HEK293 (cell line): ENCODE measurements at regions not wholly inside any gene's neighbourhood (a gene's known extent, or its start where the extent isn't known, plus 50 kb on each side); places are given as distances from the start of the nearest gene placed in this dataset.

Experiments used
- CTCF ChIA-PET: fragments of 350-600 bp; formaldehyde crosslinking; extraction: SDS; loops from one replicate; lab custom pipeline; 2021; ENCODE audit warnings: antibody characterized with exemption; lab: Yijun Ruan, JAX
- POLR2A ChIA-PET: fragments of 300-600 bp; formaldehyde crosslinking; extraction: SDS; loops from one replicate; lab custom pipeline; 2020; ENCODE audit warnings: antibody characterized with exemption, inconsistent platforms; lab: Yijun Ruan, JAX
- H3K27ac ChIP-seq: fragments of 200-500 bp; sonication (Bioruptor generic); 2 replicates; pipeline ENCODE4 v1.5.1; 2014; ENCODE audit warnings: low read depth, low read length, control low read depth, inconsistent platforms; ENCODE audit errors: extremely low read depth
- H3K36me3 ChIP-seq, 2 experiments: fragments of 200-500 bp in 1 of 2; sonication (Bioruptor generic) in 1 of 2; 1 replicate in 1 of 2; 2 replicates in 1 of 2; pipeline ENCODE4 v1.5.1; 2014 to 2017; ENCODE audit warnings: inconsistent platforms in 2 of 2, low read length in 2 of 2; ENCODE audit not compliant: control insufficient read depth in 2 of 2, insufficient read depth in 1 of 2
- H3K4me1 ChIP-seq: fragments of 200-500 bp; sonication (Bioruptor generic); 2 replicates; pipeline ENCODE4 v1.5.1; 2014; ENCODE audit warnings: mild to moderate bottlenecking, low read length, inconsistent platforms; ENCODE audit not compliant: control insufficient read depth, insufficient read depth
- H3K4me3 ChIP-seq: 2 replicates; pipeline ENCODE4 v1.5.1; 2011; ENCODE audit warnings: low read depth, mild to moderate bottlenecking, control low read depth, low read length, moderate library complexity
- H3K9me3 ChIP-seq: fragments of 200-500 bp; sonication (Bioruptor generic); 2 replicates; pipeline ENCODE4 v1.5.1; 2014; ENCODE audit warnings: low read depth, low read length, inconsistent platforms; ENCODE audit not compliant: control insufficient read depth, insufficient read depth
- IKZF3 ChIP-seq: fragments of 450-650 bp; IDR thresholded peaks from 2 replicates; pipeline ENCODE4 v1.5.0; 2018; ENCODE audit warnings: missing biosample characterization, mild to moderate bottlenecking, missing genetic modification characterization, moderate library complexity
- KLF7 ChIP-seq: fragments of 450-650 bp; formaldehyde crosslinking; IDR thresholded peaks from 2 replicates; pipeline ENCODE4 v1.5.1; 2016; ENCODE audit warnings: missing biosample characterization, missing genetic modification characterization, borderline replicate concordance
- PRDM4 ChIP-seq: fragments of 450-650 bp; formaldehyde crosslinking; IDR thresholded peaks from 2 replicates; pipeline ENCODE4 v1.5.1; 2017; ENCODE audit warnings: missing biosample characterization, missing genetic modification characterization
- TRIM28 ChIP-seq: IDR thresholded peaks from 2 replicates; pipeline ENCODE4 v1.6.1; 2011; ENCODE audit warnings: low read length, control low read depth, borderline replicate concordance
- YY1 ChIP-seq: fragments of 450-650 bp; formaldehyde crosslinking; IDR thresholded peaks from 2 replicates; pipeline ENCODE4 v1.5.1; 2018; ENCODE audit warnings: missing biosample characterization, missing genetic modification characterization
- ZBTB11 ChIP-seq: fragments of 450-650 bp; formaldehyde crosslinking; conservative IDR thresholded peaks from 2 replicates; pipeline ENCODE4 v1.5.1; 2016; ENCODE audit warnings: low read depth, missing biosample characterization, missing genetic modification characterization
- ZBTB6 ChIP-seq: fragments of 450-650 bp; formaldehyde crosslinking; IDR thresholded peaks from 2 replicates; pipeline ENCODE4 v1.5.1; 2017; ENCODE audit warnings: missing biosample characterization, missing genetic modification characterization
- ZBTB7A ChIP-seq: fragments of 450-650 bp; formaldehyde crosslinking; IDR thresholded peaks from 2 replicates; pipeline ENCODE4 v1.5.1; 2016; ENCODE audit warnings: low read depth, missing biosample characterization, missing genetic modification characterization
- ZNF132 ChIP-seq: fragments of 450-650 bp; formaldehyde crosslinking; IDR thresholded peaks from 2 replicates; pipeline ENCODE4 v1.5.1; 2017; ENCODE audit warnings: missing biosample characterization, missing genetic modification characterization, borderline replicate concordance
- ZNF155 ChIP-seq: fragments of 450-650 bp; formaldehyde crosslinking; IDR thresholded peaks from 2 replicates; pipeline ENCODE4 v1.5.1; 2016; ENCODE audit warnings: missing biosample characterization, missing genetic modification characterization
- ZNF174 ChIP-seq: fragments of 450-650 bp; formaldehyde crosslinking; IDR thresholded peaks from 2 replicates; pipeline ENCODE4 v1.5.0; 2017; ENCODE audit warnings: missing biosample characterization, mild to moderate bottlenecking, missing genetic modification characterization
- ZNF239 ChIP-seq: fragments of 450-650 bp; formaldehyde crosslinking; IDR thresholded peaks from 2 replicates; pipeline ENCODE4 v1.5.1; 2016; ENCODE audit warnings: missing biosample characterization, missing genetic modification characterization
- ZNF274 ChIP-seq, 2 experiments: fragments of 200-500 bp in 1 of 2; fragments of 450-650 bp in 1 of 2; sonication (Bioruptor generic) in 1 of 2; formaldehyde crosslinking in 1 of 2; IDR thresholded peaks; 2 replicates each; pipeline versions ENCODE4 v1.5.1 to v1.6.1; 2014 to 2016; ENCODE audit warnings: borderline replicate concordance in 1 of 2, inconsistent platforms in 1 of 2, low read length in 1 of 2, missing biosample characterization in 1 of 2, missing genetic modification characterization in 1 of 2
- ZNF350 ChIP-seq: fragments of 450-650 bp; formaldehyde crosslinking; IDR thresholded peaks from 2 replicates; pipeline ENCODE4 v1.5.0; 2017; ENCODE audit warnings: missing biosample characterization, mild to moderate bottlenecking, missing genetic modification characterization
- ZNF354C ChIP-seq: fragments of 450-650 bp; formaldehyde crosslinking; IDR thresholded peaks from 2 replicates; pipeline ENCODE4 v1.5.1; 2016; ENCODE audit warnings: missing biosample characterization, missing genetic modification characterization, low read depth, borderline replicate concordance
- ZNF48 ChIP-seq: fragments of 450-650 bp; formaldehyde crosslinking; IDR thresholded peaks from 2 replicates; pipeline ENCODE4 v1.5.1; 2016; ENCODE audit warnings: missing biosample characterization, missing genetic modification characterization
- ZNF488 ChIP-seq: fragments of 450-650 bp; formaldehyde crosslinking; IDR thresholded peaks from 2 replicates; pipeline ENCODE4 v1.5.1; 2016; ENCODE audit warnings: missing biosample characterization, missing genetic modification characterization
- ZNF501 ChIP-seq: fragments of 450-650 bp; formaldehyde crosslinking; IDR thresholded peaks from 2 replicates; pipeline ENCODE4 v1.5.1; 2016; ENCODE audit warnings: missing biosample characterization, missing genetic modification characterization
- ZNF549 ChIP-seq: fragments of 450-650 bp; IDR thresholded peaks from 2 replicates; pipeline ENCODE4 v1.5.1; 2018; ENCODE audit warnings: missing biosample characterization, missing genetic modification characterization, mild to moderate bottlenecking, inconsistent platforms, moderate library complexity
- ZNF654 ChIP-seq: fragments of 450-650 bp; formaldehyde crosslinking; IDR thresholded peaks from 2 replicates; pipeline ENCODE4 v1.5.1; 2016; ENCODE audit warnings: low read depth, missing biosample characterization, missing genetic modification characterization
- ZNF660 ChIP-seq: fragments of 450-650 bp; IDR thresholded peaks from 2 replicates; pipeline ENCODE4 v1.5.1; 2018; ENCODE audit warnings: missing biosample characterization, mild to moderate bottlenecking, missing genetic modification characterization
- ZNF843 ChIP-seq: fragments of 450-650 bp; formaldehyde crosslinking; IDR thresholded peaks from 2 replicates; pipeline ENCODE4 v1.5.1; 2016; ENCODE audit warnings: missing biosample characterization, missing genetic modification characterization

- no peak for TF ChIP-seq PRDM4
- TF ChIP-seq, all 188 proteins: peak for 0
Measured at GRCh38 chr3:177930771-177931170, 605.5 kb upstream of the KCNMB2 start (continued).

GRCh38 chr3:177931346-177931745 lies 604.9 kb upstream of the KCNMB2 start:
- no peak for TF ChIP-seq ZNF350
- ChIA-PET CTCF (no interaction called here), POLR2A (no interaction called here)
- H3K4me1 ChIP-seq = no peaks in the 10 kb centered on the region
- no peak overlapping the region for H3K4me3 ChIP-seq
- H3K27ac ChIP-seq = no peak overlapping the region
- H3K36me3 ChIP-seq = no peaks in the 10 kb centered on the region
- no peaks in the 10 kb centered on the region for H3K9me3 ChIP-seq

- no peak overlapping the region for H3K27ac ChIP-seq
- H3K4me3 ChIP-seq = no peak overlapping the region
- no peaks in the 10 kb centered on the region for H3K36me3 ChIP-seq
- ChIA-PET CTCF (no interaction called here), POLR2A (no interaction called here)
- H3K9me3 ChIP-seq = no peaks in the 10 kb centered on the region
- H3K4me1 ChIP-seq = no peaks in the 10 kb centered on the region
- TF ChIP-seq ZNF239 (tag by site-specific recombination) (no peak), IKZF3 (tag by site-specific recombination) (no peak), ZNF549 (tag by site-specific recombination) (no peak), ZNF354C (no peak), ZNF274 (IDR thresholded peaks at IDR 0.05; ENCODE audit: low read length) (no peak), ZNF274 (tag by site-specific recombination; IDR thresholded peaks at IDR 0.05; ENCODE audit: borderline replicate concordance) (no peak), TRIM28 (no peak), ZNF48 (tag by site-specific recombination) (no peak), ZNF843 (no peak), ZNF488 (no peak), ZNF132 (tag by site-specific recombination) (no peak)
Measured at GRCh38 chr3:177932346-177932745, 603.9 kb upstream of the KCNMB2 start.

- no peaks in the 10 kb centered on the region for H3K4me1 ChIP-seq
- POLR2A ChIA-PET = no interaction called here
- no peaks in the 10 kb centered on the region for H3K9me3 ChIP-seq
- H3K4me3 ChIP-seq = no peak overlapping the region
- CTCF ChIA-PET = no interaction called here
- no peaks in the 10 kb centered on the region for H3K36me3 ChIP-seq
- H3K27ac ChIP-seq = no peak overlapping the region
- no peak for TF ChIP-seq ZBTB6
- TF ChIP-seq ZNF501 = no peak
- no peak for TF ChIP-seq ZNF174
- TF ChIP-seq ZBTB11 (tag by site-specific recombination) = no peak
- TF ChIP-seq ZNF660 (tag by site-specific recombination) = no peak
- no peak for TF ChIP-seq KLF7
- TF ChIP-seq ZNF155 (tag by site-specific recombination) = no peak
- no peak for TF ChIP-seq ZBTB7A (tag by site-specific recombination)
- no peak for TF ChIP-seq YY1 (tag by site-specific recombination)
- no peak for TF ChIP-seq ZNF654 (tag by site-specific recombination)
Measured at GRCh38 chr3:177932750-177933660, 603.2 kb upstream of the KCNMB2 start.
